ENCODE measurements at regions not wholly inside any gene's neighbourhood (a gene's known extent, or its start where the extent isn't known, plus 50 kb on each side); places are given as distances from the start of the nearest gene placed in this dataset.

DNA sequence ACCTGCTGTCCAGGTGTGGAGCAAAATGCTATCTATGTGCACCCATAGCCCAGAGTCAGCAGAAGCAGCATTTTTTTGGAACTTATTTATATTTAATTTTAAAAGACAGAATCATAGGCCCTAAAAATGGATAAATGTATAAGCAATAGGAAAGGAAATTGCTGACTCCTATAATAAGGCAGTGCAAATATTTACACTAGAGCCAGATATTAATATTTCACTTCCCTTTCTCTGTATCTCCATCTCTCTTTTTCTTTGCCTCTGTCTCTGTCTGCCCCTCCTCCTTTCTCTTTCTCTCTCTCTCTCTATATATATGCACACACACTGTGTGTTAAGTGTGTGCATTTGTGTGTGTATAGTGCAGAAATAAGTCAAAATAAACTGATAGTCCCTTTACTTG lies 375.6 kb downstream of the SOX11 start:
- TF ChIP-seq ZFX (IDR thresholded peaks at IDR 0.05) = no peak
- TF ChIP-seq, protein P1, sequence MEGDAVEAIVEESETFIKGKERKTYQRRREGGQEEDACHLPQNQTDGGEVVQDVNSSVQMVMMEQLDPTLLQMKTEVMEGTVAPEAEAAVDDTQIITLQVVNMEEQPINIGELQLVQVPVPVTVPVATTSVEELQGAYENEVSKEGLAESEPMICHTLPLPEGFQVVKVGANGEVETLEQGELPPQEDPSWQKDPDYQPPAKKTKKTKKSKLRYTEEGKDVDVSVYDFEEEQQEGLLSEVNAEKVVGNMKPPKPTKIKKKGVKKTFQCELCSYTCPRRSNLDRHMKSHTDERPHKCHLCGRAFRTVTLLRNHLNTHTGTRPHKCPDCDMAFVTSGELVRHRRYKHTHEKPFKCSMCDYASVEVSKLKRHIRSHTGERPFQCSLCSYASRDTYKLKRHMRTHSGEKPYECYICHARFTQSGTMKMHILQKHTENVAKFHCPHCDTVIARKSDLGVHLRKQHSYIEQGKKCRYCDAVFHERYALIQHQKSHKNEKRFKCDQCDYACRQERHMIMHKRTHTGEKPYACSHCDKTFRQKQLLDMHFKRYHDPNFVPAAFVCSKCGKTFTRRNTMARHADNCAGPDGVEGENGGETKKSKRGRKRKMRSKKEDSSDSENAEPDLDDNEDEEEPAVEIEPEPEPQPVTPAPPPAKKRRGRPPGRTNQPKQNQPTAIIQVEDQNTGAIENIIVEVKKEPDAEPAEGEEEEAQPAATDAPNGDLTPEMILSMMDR (conservative IDR thresholded peaks at IDR 0.05) = no peak
- peak overlapping the region; percentile 57; the same call in 1 of the 2 replicates for H3K27ac ChIP-seq

DNA sequence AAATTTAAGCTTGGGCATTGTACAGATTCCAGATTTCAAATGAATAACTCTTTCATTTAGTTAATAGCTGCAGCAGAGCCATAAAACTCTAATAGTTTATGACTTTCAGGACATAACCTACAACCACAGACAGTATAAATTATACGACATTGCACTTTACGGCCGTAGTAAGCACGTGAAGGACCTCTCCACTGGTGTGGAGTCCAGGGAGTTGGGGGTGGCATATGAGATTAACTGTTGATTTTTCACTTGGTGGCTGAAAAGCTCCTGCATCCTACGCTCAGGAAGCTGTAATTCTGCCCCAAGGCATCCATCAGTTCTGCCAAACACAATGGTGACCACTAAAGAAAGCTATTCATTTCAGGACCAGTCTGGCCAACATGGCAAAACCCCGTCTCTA lies 376.2 kb downstream of the SOX11 start:
- H3K27ac ChIP-seq = peak overlapping the region; percentile 12; the same call in 1 of the 2 replicates
- TF ChIP-seq, protein P1 (conservative IDR thresholded peaks at IDR 0.05) = no peak
- no peak for TF ChIP-seq ZFX (IDR thresholded peaks at IDR 0.05)

DNA sequence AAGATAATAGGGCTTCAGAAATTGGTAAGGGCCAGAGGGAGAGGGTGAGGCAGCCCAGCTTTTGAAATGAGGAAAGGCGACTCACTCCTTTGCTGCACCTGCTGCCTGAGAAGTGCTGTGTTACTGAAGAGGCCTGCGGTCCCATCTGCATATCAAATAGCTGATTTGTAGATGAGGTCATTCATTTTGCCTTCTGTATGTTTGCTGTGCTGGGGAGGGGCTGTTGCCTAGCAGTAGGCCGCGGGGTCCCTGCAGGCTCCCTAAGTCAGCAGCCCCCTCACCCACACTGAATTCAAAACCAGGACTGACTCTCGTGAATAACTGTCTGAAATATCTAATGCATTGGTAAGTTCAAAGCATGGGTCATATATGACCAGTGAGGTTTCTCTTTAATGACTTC lies 377.2 kb downstream of the SOX11 start:
- no peak for TF ChIP-seq ZFX (IDR thresholded peaks at IDR 0.05)
- TF ChIP-seq, protein P1 (conservative IDR thresholded peaks at IDR 0.05) = no peak
- H3K27ac ChIP-seq = no peak overlapping the region

DNA sequence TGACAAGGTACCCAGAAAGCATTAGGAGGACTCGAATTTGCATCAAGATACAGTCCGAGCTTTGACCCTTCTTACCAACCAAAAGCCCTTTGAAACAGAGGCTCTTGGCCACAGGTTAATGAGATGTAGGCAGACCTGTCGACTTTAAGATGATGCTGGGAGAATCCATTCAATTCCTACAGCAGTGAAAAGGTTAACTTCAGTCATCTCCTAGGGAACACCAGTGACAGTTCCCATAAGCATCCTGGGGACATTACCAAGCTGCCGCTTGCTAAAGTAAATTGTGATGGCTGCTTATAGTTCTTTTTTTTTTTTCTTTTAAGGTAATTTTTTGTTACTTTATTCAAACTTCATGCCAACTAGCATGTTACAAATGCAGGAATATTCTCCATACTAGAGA lies 379.3 kb downstream of the SOX11 start:
- no peak overlapping the region for H3K27ac ChIP-seq
- TF ChIP-seq ZFX (IDR thresholded peaks at IDR 0.05) = no peak
- TF ChIP-seq, protein P1 (conservative IDR thresholded peaks at IDR 0.05) = no peak

DNA sequence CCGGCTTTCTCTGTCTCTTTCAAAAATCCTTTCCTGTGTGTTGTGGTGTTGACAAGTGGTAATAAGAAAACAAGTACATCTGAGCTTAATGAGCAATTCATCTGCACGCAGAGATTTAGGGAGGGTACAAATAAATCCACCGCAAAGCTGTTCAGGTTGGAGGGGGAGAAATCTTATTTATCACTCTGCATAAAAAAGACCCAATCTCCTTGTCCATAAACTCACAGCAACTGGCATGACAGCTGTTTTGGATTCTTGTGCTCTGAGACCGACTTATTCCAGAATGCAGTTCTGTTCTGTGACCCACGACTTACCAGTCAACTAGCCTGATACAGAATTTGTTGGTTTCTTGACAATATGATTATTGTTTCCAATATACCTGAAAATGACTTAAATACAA lies 380.1 kb downstream of the SOX11 start:
- no peak overlapping the region for H3K27ac ChIP-seq
- no peak for TF ChIP-seq ZFX (IDR thresholded peaks at IDR 0.05)
- TF ChIP-seq, protein P1 (conservative IDR thresholded peaks at IDR 0.05) = no peak

DNA sequence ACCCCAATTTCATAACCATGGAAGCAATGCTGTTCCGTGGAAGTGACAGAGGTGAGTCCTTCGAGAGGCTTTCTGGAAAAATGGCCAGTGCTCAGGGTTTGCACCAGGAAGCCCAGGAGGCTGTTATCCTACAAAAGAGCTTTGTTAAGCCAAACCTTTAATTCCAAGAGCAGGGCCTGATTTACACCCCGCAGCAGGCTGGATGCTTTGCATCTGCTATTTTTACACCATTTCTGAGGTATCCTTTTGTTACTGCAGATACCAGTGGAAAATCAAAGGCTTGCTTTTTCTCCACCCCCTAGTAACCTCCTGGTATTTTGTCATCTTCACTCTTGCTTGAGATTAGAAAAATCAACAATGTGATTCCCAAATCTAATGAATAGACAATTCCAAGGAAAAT lies 380.6 kb downstream of the SOX11 start:
- TF ChIP-seq, protein P1 (conservative IDR thresholded peaks at IDR 0.05) = no peak
- no peak for TF ChIP-seq ZFX (IDR thresholded peaks at IDR 0.05)
- no peak overlapping the region for H3K27ac ChIP-seq

DNA sequence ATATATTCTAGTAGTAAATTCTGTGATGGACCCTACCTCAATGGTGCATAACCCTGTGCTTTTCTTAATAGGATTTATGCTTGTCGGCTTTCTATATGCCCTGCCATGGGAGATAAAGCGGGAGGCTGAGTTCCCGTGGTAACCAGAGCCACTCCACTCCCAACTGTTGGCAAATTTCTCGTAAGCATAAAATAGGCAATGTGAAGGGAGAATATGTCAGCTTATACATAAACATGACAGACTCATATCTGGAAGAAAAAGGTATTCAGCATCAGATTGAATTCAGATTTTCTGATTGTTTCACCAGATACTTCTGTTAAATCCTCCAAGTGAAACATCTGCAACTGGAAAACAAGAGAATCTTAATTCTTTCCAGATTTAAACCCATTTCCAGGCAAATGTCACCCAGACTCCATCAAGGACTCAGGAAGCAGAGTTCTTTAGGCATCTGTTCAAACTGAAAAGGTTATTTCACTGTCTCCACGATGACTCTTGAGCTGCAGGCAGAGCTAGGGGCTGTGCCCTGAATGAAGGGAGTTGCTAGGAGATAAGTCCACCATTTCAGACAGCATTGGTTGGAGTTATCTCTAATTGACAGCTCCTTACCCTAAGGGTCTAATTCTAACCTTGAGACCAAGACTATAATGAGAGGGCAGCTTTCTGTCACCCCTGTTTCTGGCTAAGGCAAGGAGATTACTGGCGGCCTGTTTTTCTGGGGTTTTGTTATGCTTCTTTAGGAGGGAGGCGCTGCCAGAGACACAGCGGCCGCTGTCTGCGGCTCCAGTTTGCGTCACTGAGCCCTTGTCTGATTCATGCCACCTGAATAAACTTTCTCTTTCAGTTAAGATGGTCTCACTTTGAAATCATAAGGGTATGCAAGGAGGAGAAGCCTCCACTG lies 381.3 kb downstream of the SOX11 start:
- TF ChIP-seq ZFX (IDR thresholded peaks at IDR 0.05) = no peak
- TF ChIP-seq, protein P1 (conservative IDR thresholded peaks at IDR 0.05) = no peak
- no peak overlapping the region for H3K27ac ChIP-seq
